Stomach (tissue), 4 donors: ENCODE measurements at regions not wholly inside any gene's neighbourhood (a gene's known extent, or its start where the extent isn't known, plus 50 kb on each side); places are given as distances from the start of the nearest gene placed in this dataset.

Source experiments
- CTCF ChIP-seq, 7 experiments: fragments of 450-650 bp in 4 of 7; fragments of 200-600 bp in 3 of 7; sonication (generic) in 3 of 7; IDR thresholded peaks; one replicate each; pipeline ENCODE4 v1.5.1; 2016 to 2019; ENCODE audit warnings: antibody characterized with exemption in 7 of 7, control low read depth in 2 of 7, mild to moderate bottlenecking in 1 of 7
- EP300 ChIP-seq: sonication (generic); formaldehyde crosslinking; IDR thresholded peaks from one replicate; pipeline ENCODE4 v1.6.1; 2017; ENCODE audit warnings: antibody characterized with exemption

- TF ChIP-seq CTCF (IDR thresholded peaks at IDR 0.05) (no peak), EP300 (no peak)
Observed at GRCh38 chrX:77298790-77299189, 148.4 kb upstream of the FGF16 start.
